ENCODE measurements at regions not wholly inside any gene's neighbourhood (a gene's known extent, or its start where the extent isn't known, plus 50 kb on each side); places are given as distances from the start of the nearest gene placed in this dataset.

DNA sequence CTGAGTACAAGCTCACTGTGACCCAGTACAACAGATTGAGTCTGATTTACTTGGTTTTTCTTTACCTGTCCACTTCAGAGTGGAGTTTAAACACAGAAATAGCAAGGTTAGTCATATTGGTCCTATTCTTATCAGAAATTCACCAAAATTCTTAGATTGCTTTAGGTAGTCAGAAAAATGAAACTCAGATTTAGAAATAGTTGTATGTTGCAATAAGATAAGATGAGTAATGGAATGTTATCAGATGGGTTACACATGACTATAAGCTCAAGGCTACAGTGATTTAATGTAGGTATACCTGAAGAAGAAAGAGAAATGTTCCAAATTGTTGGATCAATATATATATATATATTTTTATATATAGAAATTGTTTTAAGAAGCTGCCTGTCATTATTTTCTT is 524.1 kb downstream of the LRFN5 start:
- ChIA-PET POLR2A (no interaction called here), CTCF (no interaction called here)
- no peak for FAIRE-seq
- Histone ChIP-seq H3K9me3 (no peaks in the 10 kb centered on the region), H3K4me1 (peaks cover 8% of the 10 kb centered on the region; the same call in 1 of the 3 replicates), H3K4me2 (peak overlapping the region; percentile 31; the same call in 2 of the 3 replicates), H3K27ac (no peak overlapping the region), H3K4me3 (no peak overlapping the region)
- ATAC-seq = no peak; a peak in 1 of 6 replicates
- no peak for DNase-seq (ENCODE audit: low read depth in 1 of 2, low spot score in 1 of 2)
- TF ChIP-seq TP53 (CRISPR knock-in tag; IDR thresholded peaks at IDR 0.05) = no peak
- no peak for TF ChIP-seq NFE2L2 (conservative IDR thresholded peaks at IDR 0.05; ENCODE audit: low read length)
- no peak for TF ChIP-seq JUNB (IDR thresholded peaks at IDR 0.05)
- TF ChIP-seq EP300 (IDR thresholded peaks at IDR 0.05) = no peak
- TF ChIP-seq, protein P1, sequence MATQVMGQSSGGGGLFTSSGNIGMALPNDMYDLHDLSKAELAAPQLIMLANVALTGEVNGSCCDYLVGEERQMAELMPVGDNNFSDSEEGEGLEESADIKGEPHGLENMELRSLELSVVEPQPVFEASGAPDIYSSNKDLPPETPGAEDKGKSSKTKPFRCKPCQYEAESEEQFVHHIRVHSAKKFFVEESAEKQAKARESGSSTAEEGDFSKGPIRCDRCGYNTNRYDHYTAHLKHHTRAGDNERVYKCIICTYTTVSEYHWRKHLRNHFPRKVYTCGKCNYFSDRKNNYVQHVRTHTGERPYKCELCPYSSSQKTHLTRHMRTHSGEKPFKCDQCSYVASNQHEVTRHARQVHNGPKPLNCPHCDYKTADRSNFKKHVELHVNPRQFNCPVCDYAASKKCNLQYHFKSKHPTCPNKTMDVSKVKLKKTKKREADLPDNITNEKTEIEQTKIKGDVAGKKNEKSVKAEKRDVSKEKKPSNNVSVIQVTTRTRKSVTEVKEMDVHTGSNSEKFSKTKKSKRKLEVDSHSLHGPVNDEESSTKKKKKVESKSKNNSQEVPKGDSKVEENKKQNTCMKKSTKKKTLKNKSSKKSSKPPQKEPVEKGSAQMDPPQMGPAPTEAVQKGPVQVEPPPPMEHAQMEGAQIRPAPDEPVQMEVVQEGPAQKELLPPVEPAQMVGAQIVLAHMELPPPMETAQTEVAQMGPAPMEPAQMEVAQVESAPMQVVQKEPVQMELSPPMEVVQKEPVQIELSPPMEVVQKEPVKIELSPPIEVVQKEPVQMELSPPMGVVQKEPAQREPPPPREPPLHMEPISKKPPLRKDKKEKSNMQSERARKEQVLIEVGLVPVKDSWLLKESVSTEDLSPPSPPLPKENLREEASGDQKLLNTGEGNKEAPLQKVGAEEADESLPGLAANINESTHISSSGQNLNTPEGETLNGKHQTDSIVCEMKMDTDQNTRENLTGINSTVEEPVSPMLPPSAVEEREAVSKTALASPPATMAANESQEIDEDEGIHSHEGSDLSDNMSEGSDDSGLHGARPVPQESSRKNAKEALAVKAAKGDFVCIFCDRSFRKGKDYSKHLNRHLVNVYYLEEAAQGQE (IDR thresholded peaks at IDR 0.05) = no peak
- no peak for TF ChIP-seq KDM5A (IDR thresholded peaks at IDR 0.05)
- peak; percentile 10 to 63; a peak in 1 of 4 replicates for TF ChIP-seq CEBPB (IDR thresholded peaks at IDR 0.05)
- TF ChIP-seq MYC (IDR thresholded peaks at IDR 0.05; ENCODE audit: borderline replicate concordance, low read length) = no peak
- no peak for TF ChIP-seq HDAC2 (IDR thresholded peaks at IDR 0.05)
- TF ChIP-seq, protein P2, sequence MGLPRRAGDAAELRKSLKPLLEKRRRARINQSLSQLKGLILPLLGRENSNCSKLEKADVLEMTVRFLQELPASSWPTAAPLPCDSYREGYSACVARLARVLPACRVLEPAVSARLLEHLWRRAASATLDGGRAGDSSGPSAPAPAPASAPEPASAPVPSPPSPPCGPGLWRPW (IDR thresholded peaks at IDR 0.05) = 0 out of 2 replicates have a peak, but pooled peaks have one; percentile 8
- no peak for TF ChIP-seq RFX5 (IDR thresholded peaks at IDR 0.05)
- no peak for TF ChIP-seq EHMT2 (IDR thresholded peaks at IDR 0.05; ENCODE audit: low read depth)
- no peak for TF ChIP-seq TFCP2L1 (CRISPR knock-in tag; IDR thresholded peaks at IDR 0.05)
- TF ChIP-seq CBX2 (IDR thresholded peaks at IDR 0.05; ENCODE audit: borderline replicate concordance, low read depth) = no peak

DNA sequence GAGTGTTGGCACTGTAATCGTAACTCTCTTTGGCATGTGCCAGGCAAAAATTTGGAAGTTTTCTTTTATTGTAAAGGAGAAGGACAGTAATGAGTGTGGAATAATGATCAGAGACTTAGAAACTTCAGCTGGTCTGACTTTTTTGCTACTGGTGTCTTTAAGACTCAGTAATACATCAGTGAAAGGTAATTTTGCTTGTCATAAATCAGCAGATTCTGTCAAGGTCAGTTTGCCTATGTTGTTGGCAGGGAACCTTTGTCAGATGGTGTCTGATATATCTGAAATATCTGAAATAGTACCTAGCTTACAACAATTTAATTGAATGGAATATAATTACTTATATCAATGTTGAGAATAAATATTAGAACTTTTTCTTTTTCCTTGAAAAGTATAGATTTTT is 516.9 kb downstream of the LRFN5 start:
- H3K4me3 ChIP-seq = no peak overlapping the region
- DNase-seq (ENCODE audit: low read depth in 1 of 2, low spot score in 1 of 2) (no peak), FAIRE-seq (no peak), ATAC-seq (no peak)
- WGBS (ENCODE audit: missing lambda C conversion rate) = 67% methylated on average over 1 of the region's 1 CpG
- ChIA-PET CTCF (interaction anchor here (1.6 kb wide), 1 partner anchor 13 kb away, joined by 6 read pairs; no protein-coding TSS in a partner anchor), POLR2A (no interaction called here)
- no peaks in the 10 kb centered on the region for H3K4me1 ChIP-seq
- no peak overlapping the region for H3K4me2 ChIP-seq
- H3K27ac ChIP-seq = no peak overlapping the region
- no peaks in the 10 kb centered on the region for H3K9me3 ChIP-seq
- no peak for TF ChIP-seq HEYL (CRISPR knock-in tag; IDR thresholded peaks at IDR 0.05)

DNA sequence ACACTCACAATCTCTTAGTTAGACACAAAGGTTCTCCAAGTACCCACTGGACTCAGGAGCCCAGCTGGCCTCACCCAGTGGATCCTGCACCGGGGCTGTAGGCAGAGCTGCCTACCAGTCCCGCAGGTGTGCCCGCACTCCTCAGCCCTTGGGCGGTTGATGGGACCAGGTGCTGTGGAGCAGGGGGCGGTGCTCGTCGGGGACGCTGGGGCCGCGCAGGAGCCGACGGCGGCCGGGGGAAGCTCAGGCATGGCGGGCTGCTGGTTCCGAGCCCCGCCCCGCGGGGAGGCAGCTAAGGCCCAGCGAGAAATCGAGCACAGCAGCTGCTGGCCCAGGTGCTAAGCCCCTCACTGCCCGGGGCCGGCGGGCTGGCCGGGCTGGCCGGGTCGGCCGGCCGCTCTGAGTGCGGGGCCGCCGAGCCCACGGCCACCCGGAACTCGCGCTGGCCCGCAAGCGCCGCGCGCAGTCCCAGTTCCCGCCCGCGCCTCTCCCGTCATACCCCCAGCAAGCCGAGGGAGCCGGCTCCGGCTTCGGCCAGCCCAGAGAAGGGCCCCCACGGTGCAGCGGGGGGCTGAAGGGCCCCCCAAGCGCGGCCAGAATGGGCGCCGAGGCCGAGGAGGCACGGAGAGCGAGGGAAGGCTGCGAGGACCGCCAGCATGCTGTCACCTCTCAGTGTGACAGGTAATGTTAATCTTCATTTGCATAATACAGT is 506.8 kb downstream of the LRFN5 start:
- ChIA-PET POLR2A (no interaction called here), CTCF (no interaction called here)
- no peak for ATAC-seq
- no peak for FAIRE-seq
- 92% methylated on average over 27 of the region's 60 CpGs for WGBS (ENCODE audit: missing lambda C conversion rate)
- H3K9me3 ChIP-seq = peaks cover 13% of the 10 kb centered on the region
- no peak for TF ChIP-seq MAZ (IDR thresholded peaks at IDR 0.05; ENCODE audit: borderline replicate concordance, low read depth, low read length)
- no peak for TF ChIP-seq GATA3 (IDR thresholded peaks at IDR 0.05; ENCODE audit: borderline replicate concordance)
- TF ChIP-seq CEBPB (IDR thresholded peaks at IDR 0.05) = no peak
- TF ChIP-seq JUN (IDR thresholded peaks at IDR 0.05) = no peak
- no peak overlapping the region for H3K4me2 ChIP-seq
- no peak overlapping the region for H3K27ac ChIP-seq
- no peak overlapping the region for H3K4me3 ChIP-seq
- H3K4me1 ChIP-seq = no peaks in the 10 kb centered on the region
- no peak for DNase-seq (ENCODE audit: low read depth in 1 of 2, low spot score in 1 of 2)
